MM.1S (cell line): ENCODE measurements at regions not wholly inside any gene's neighbourhood (a gene's known extent, or its start where the extent isn't known, plus 50 kb on each side); places are given as distances from the start of the nearest gene placed in this dataset.
"Not testable (repeated sequence)": the region's sequence is repeated elsewhere in the genome, so short reads cannot be mapped to it uniquely, and the experiment has no call there.

Source experiments
- DNase-seq: peaks from one replicate; pipeline ENCODE4 v3.0.0-alpha.2; 2015
- H2AFZ ChIP-seq: fragments of 300-600 bp; sonication (generic); 2 replicates; pipeline ENCODE4 v1.6.0; 2016; ENCODE audit warnings: antibody characterized with exemption, low read length
- H3F3A ChIP-seq: fragments of 300-600 bp; sonication (generic); 2 replicates; pipeline ENCODE4 v1.6.1; 2016; ENCODE audit warnings: mild to moderate bottlenecking, antibody characterized with exemption, low read length, moderate library complexity, mixed read lengths; ENCODE audit not compliant: insufficient read depth
- H3K27ac ChIP-seq: fragments of 300-600 bp; sonication (generic); 2 replicates; pipeline ENCODE4 v1.5.1; 2016; ENCODE audit warnings: mild to moderate bottlenecking, low read length
- H3K27me3 ChIP-seq: fragments of 300-600 bp; sonication (generic); replicated peaks from 2 replicates; pipeline ENCODE4 v1.6.0; 2016; ENCODE audit warnings: low read length; ENCODE audit not compliant: insufficient read depth
- H3K36me3 ChIP-seq: fragments of 300-600 bp; sonication (generic); replicated peaks from 2 replicates; pipeline ENCODE4 v1.6.1; 2016; ENCODE audit warnings: mild to moderate bottlenecking, low read length, mixed read lengths; ENCODE audit not compliant: insufficient read depth
- H3K4me1 ChIP-seq: fragments of 300-600 bp; sonication (generic); 2 replicates; pipeline ENCODE4 v1.6.1; 2016; ENCODE audit warnings: low read length, mixed read lengths
- H3K4me2 ChIP-seq: fragments of 300-600 bp; sonication (generic); 2 replicates; pipeline ENCODE4 v1.6.0; 2016; ENCODE audit warnings: low read depth, low read length
- H3K4me3 ChIP-seq: fragments of 300-600 bp; sonication (generic); 2 replicates; pipeline ENCODE4 v1.5.1; 2016; ENCODE audit warnings: low read length, mixed read lengths
- H3K79me2 ChIP-seq: fragments of 300-600 bp; sonication (generic); 2 replicates; pipeline ENCODE4 v1.6.1; 2016; ENCODE audit warnings: mixed run types, low read length, mixed read lengths
- H3K9ac ChIP-seq: fragments of 300-600 bp; sonication (generic); 2 replicates; pipeline ENCODE4 v1.6.1; 2016; ENCODE audit warnings: low read length, mixed read lengths
- H3K9me2 ChIP-seq: fragments of 300-600 bp; sonication (generic); replicated peaks from 2 replicates; pipeline ENCODE4 v1.6.1; 2016; ENCODE audit warnings: mild to moderate bottlenecking, low read length, mixed read lengths; ENCODE audit not compliant: insufficient read depth
- H3K9me3 ChIP-seq: fragments of 300-600 bp; sonication (generic); replicated peaks from 2 replicates; pipeline ENCODE4 v1.6.1; 2016; ENCODE audit warnings: mild to moderate bottlenecking, low read length, mixed read lengths; ENCODE audit not compliant: insufficient read depth
- H4K20me1 ChIP-seq: fragments of 300-600 bp; sonication (generic); 2 replicates; pipeline ENCODE4 v1.6.1; 2016; ENCODE audit warnings: mild to moderate bottlenecking, low read length, moderate library complexity, mixed read lengths; ENCODE audit not compliant: insufficient read depth
- CTCF ChIP-seq: fragments of 300-600 bp; sonication (generic); IDR thresholded peaks from 2 replicates; pipeline ENCODE4 v1.5.1; 2016; ENCODE audit warnings: antibody characterized with exemption, low read length, mixed read lengths
- EZH2 ChIP-seq: fragments of 300-600 bp; sonication (generic); optimal IDR thresholded peaks from 2 replicates; pipeline ENCODE3; 2017; ENCODE audit warnings: low read depth, mild to moderate bottlenecking, antibody characterized with exemption, low read length, mixed read lengths
- EZH2phosphoT487 ChIP-seq: fragments of 300-600 bp; sonication (generic); IDR thresholded peaks from 2 replicates; pipeline ENCODE4 v1.6.1; 2018; ENCODE audit warnings: antibody characterized with exemption, low read length

DNA sequence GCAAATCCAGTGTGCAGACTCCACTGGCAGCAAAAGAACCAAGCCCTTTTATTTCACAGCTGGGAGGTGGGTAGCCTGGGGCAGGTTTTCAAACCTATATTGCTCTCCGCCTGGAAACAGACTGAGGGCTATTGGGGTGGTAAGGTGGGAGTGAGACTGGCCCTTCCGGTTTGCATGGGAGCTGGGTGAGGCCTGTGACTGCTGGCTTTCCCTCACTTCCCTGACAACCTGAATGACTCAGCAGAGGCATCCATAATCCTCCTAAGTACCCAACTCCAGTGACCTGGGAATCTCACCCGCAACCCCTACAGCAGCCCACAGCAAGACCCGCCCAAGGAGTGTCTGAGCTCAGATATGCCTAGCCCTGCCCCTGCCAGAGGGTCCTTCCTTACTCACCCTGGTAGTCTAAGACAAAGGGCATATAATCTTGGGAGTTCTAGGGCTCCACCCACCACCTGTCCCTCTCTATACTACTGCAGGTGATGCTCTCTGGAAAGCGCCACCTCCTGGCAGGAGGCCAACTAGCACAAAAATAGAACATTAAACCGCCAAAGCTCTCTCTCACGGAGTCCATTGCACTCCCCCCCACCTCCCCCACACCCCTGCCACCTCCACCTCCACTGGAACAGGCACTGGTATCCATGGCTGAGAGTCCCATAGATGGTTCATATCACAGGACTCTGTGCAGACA lies 602.0 kb upstream of the C16orf82 start:
- H3K4me3 ChIP-seq, result no peak overlapping the region
- H2AFZ ChIP-seq, result no peak overlapping the region
- DNase-seq, result no peak
- H3K4me2 ChIP-seq, result no peak overlapping the region
- H3K27me3 ChIP-seq, result no peaks in the 10 kb centered on the region
- H3K79me2 ChIP-seq, result no peaks in the 10 kb centered on the region
- no peaks in the 10 kb centered on the region for H3K9me3 ChIP-seq
- no peak overlapping the region for H3K9ac ChIP-seq
- no peaks in the 10 kb centered on the region for H3K4me1 ChIP-seq
- TF ChIP-seq CTCF, result no peak
- TF ChIP-seq EZH2phosphoT487, result no peak
- no peak for TF ChIP-seq EZH2
- no peaks in the 10 kb centered on the region for H3K9me2 ChIP-seq
- no peak overlapping the region for H3K27ac ChIP-seq
- no peaks in the 10 kb centered on the region for H4K20me1 ChIP-seq
- no peaks in the 10 kb centered on the region for H3K36me3 ChIP-seq
- no peaks in the 10 kb centered on the region for H3F3A ChIP-seq

GRCh38 chr16:26474405-26474804 lies 592.3 kb upstream of the C16orf82 start:
- H3K9me3 ChIP-seq, H3K9me2 ChIP-seq, H4K20me1 ChIP-seq, H3K4me3 ChIP-seq, H3K9ac ChIP-seq, H3K79me2 ChIP-seq, H3K4me2 ChIP-seq, H3K36me3 ChIP-seq, H3K27ac ChIP-seq, H2AFZ ChIP-seq, H3F3A ChIP-seq, H3K4me1 ChIP-seq, H3K27me3 ChIP-seq, DNase-seq: not testable (repeated sequence)

GRCh38 chr16:26475596-26475995 lies 591.1 kb upstream of the C16orf82 start:
- H3K36me3 ChIP-seq, result no peaks in the 10 kb centered on the region
- no peak overlapping the region for H3K9ac ChIP-seq
- no peak overlapping the region for H3K4me2 ChIP-seq
- no peaks in the 10 kb centered on the region for H3K9me3 ChIP-seq
- H3K79me2 ChIP-seq, result no peaks in the 10 kb centered on the region
- no peaks in the 10 kb centered on the region for H3F3A ChIP-seq
- no peak overlapping the region for H3K27ac ChIP-seq
- H3K27me3 ChIP-seq, result no peaks in the 10 kb centered on the region
- no peaks in the 10 kb centered on the region for H4K20me1 ChIP-seq
- H3K4me3 ChIP-seq, result no peak overlapping the region
- no peak overlapping the region for H2AFZ ChIP-seq
- no peak for TF ChIP-seq EZH2phosphoT487
- no peak for TF ChIP-seq EZH2
- no peak for TF ChIP-seq CTCF
- no peaks in the 10 kb centered on the region for H3K4me1 ChIP-seq
- no peaks in the 10 kb centered on the region for H3K9me2 ChIP-seq
- no peak for DNase-seq

- no peak overlapping the region for H3K4me3 ChIP-seq
- H3K9ac ChIP-seq, result no peak overlapping the region
- no peaks in the 10 kb centered on the region for H3K27me3 ChIP-seq
- H3K4me2 ChIP-seq, result no peak overlapping the region
- H4K20me1 ChIP-seq, result no peaks in the 10 kb centered on the region
- no peaks in the 10 kb centered on the region for H3K4me1 ChIP-seq
- H3K9me2 ChIP-seq, result no peaks in the 10 kb centered on the region
- no peaks in the 10 kb centered on the region for H3F3A ChIP-seq
- no peak for TF ChIP-seq CTCF
- no peak for TF ChIP-seq EZH2phosphoT487
- H3K27ac ChIP-seq, result no peak overlapping the region
- H3K79me2 ChIP-seq, result no peaks in the 10 kb centered on the region
- H3K9me3 ChIP-seq, result no peaks in the 10 kb centered on the region
- no peak for DNase-seq
- H2AFZ ChIP-seq, result no peak overlapping the region
- H3K36me3 ChIP-seq, result no peaks in the 10 kb centered on the region
Measured at GRCh38 chr16:26491101-26491670, 575.5 kb upstream of the C16orf82 start.
